IPS-NIHi11 (cell line): ENCODE measurements at regions not wholly inside any gene's neighbourhood (a gene's known extent, or its start where the extent isn't known, plus 50 kb on each side); places are given as distances from the start of the nearest gene placed in this dataset.
A peak's percentile ranks its signal among the peaks of the same experiment; 100 is the strongest.
"Not testable (repeated sequence)": the region's sequence is repeated elsewhere in the genome, so short reads cannot be mapped to it uniquely, and the experiment has no call there.

ENCODE experiments used
- DNase-seq: peaks from one replicate; pipeline ENCODE4 v3.0.0; 2012; ENCODE audit warnings: mixed read lengths, low spot score

DNA sequence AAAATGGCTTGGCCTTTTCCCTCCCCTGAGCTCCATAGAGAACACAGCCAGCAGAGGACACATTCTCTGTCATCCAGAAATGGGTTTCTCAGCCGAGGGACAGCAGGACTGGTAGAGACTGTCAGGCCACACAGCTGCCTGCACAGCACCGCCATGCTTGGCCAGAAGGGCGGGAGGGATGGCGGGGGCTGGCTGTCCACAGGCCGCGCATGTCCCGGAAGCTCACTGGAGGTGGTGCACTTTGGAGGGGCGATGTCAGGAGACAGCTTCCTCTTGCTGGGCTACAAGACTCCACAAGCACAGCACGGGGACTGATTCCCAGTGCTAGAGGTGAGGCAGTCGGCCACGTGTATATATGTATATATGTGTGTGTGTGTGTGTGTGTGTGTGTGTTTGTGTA is 125.3 kb downstream of the GOLGA6L4 start:
- DNase-seq: not testable (repeated sequence)

DNA sequence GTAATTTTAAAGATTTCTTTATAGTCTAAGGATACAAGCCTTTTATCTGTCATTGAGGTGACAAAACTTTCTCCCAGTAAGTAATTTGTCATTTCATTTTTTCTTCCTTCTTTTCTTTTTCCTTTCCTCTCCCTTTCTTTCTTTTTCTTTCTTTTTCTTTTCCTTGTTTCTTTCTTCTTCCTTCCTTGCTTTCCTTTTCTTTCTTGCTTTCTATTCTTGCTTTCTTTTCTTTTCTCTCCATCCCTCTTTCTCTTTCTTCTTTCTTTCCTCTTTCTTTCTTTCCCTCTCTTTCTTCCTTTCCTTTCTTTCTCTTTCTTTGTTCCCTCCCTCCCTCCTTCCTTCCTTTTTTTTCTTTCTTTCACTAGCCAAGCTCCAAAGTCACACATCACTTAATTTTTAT is 148.8 kb downstream of the GOLGA6L4 start:
- not testable (repeated sequence) for DNase-seq

DNA sequence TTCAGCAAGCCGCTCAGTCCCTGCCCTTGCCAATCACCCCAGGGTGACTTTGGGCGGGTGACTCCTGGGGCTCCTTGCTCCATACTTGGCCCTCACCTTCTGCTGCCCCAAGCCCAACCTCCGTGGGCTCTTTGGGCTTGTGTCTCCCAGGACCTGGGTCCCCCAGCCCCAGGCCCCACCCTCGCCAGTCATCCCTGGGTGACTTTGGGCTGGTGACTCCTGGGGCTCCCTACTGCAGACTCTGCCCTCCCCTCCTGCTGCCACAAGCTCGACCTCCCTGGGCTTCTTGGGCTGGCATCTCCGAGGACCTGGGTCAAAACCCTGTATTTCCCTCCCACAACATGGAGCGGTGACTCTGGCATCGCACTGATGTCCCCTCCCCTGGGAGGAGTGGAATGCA is 151.5 kb downstream of the GOLGA6L4 start:
- no peak for DNase-seq

DNA sequence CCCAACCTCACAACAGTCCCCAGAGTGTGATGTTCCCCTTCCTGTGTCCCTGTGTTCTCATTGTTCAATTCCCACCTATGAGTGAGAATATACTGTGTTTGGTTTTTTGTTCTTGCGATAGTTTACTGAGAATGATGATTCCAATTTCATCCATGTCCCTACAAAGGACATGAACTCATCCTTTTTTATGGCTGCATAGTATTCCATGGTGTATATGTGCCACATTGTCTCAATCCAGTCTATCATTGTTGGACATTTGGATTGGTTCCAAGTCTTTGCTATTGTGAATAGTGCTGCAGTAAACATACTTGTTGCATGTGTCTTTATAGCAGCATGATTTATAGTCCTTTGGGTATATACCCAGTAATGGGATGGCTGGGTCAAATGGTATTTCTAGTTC is 152.6 kb downstream of the GOLGA6L4 start:
- DNase-seq: not testable (repeated sequence)

DNA sequence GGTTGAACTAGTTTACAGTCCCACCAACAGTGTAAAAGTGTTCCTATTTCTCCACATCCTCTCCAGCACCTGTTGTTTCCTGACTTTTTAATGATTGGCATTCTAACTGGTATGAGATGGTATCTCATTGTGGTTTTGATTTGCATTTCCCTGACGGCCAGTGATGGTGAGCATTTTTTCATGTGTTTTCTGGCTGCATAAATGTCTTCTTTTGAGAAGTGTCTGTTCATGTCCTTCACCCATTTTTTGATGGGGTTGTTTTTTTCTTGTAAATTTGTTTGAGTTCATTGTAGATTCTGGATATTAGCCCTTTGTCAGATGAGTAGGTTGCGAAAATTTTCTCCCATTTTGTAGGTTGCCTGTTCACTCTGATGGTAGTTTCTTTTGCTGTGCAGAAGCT is 153.1 kb downstream of the GOLGA6L4 start:
- DNase-seq: not testable (repeated sequence)

DNA sequence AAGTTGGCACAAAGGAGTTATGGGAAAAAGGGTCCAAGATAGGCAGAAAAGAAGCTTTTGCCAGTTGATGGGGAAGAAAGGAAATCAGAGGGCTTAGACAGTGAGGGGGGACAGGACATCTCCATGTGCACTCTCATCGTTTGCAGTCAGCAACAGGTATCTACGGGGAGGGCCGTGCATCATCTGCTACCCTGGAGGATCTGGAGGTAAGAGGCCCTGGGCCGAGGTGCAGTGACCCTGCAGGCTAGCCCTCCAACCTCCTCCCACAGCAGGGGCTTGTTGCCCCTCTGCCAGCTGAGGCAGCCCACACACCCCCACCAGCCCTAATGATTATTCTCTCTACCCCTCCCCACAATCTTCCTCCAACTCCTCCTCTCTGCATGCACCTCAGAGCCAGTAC is 154.8 kb downstream of the GOLGA6L4 start:
- not testable (repeated sequence) for DNase-seq

DNA sequence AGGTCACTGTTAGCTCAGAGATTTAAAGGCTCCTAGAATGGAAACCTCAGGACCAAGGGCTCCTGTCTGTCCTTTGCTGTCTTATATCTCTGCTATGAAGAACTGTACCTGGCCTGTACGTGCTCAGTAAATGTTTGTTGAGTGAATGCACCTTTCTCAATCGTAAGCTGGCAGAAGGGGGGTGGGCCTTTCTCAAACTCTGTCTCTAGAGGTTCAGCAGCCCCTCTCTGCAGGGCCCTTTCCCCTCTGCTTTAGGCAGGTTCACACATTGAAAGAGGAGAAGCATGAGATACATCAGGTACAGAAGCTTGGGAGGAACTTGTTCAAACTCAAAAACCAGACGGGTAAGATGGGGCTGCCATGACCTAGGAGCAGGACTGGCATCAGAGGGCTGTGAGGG is 155.6 kb downstream of the GOLGA6L4 start:
- DNase-seq: no peak

DNA sequence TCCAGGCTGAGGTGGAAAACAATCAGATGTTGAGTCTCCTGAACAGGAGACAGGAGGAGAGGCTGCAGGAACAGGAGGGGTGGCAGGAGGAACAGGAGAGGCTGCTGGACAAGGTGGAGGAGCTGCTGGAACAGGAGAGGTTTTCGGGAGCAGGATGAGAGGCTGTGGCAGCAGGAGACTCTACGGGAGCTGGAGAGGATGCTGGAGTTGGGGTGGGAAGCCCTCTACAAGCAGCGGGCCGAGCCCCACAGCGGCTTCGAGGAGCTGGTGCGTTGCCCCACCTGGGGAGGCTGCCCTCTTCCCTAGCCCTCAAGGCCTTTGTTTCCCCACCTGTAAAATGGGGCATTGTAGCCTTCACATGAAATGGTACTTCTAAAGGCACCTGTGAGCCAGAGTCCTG is 156.4 kb downstream of the GOLGA6L4 start:
- not testable (repeated sequence) for DNase-seq

DNA sequence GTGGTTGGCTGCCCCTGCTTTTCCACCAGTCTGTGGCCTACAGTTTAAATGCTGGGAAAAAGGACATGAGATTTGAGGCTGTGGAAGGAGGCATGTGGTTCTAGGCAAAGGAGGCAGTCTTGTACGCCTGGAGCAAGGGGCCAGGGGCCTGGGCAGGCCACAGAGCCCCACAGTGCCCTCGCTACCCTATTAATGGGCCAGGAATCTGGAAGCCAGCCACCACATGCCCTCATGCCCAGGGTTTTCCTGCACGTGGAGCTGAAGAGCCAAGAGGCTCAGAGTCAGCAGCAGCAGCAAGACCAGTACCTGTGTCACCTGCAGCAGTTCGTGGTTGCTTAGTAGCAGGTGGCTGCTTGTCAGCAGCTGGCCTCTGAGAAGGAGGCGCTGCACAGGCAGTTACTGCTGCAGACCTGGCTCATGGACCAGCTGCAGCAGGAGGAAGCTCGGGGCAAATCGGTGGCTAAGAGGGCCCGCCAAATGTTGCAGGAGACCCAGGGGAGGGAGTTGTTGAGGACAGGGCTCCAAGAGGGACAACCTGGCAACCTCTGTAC is 157.9 kb downstream of the GOLGA6L4 start:
- not testable (repeated sequence) for DNase-seq

DNA sequence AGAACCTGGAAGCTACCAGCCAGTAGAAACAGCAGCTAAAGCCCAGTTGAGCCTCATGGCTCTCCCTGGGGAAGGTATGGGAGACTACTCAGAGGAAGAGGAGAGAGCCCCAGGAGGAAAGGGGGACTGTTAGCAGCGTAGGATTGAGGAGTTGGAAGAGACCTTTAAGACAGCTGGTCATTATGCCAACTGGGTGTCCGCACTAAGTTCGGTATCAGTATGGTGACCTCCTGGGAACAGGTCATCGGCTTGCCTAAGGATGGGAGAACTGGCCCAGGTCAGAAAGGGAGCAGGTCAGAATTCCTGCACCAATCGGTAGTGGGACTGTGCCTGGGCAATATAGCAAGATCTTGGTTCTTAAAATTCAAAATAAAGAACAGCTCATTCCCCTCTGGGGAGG is 158.4 kb downstream of the GOLGA6L4 start:
- not testable (repeated sequence) for DNase-seq

DNA sequence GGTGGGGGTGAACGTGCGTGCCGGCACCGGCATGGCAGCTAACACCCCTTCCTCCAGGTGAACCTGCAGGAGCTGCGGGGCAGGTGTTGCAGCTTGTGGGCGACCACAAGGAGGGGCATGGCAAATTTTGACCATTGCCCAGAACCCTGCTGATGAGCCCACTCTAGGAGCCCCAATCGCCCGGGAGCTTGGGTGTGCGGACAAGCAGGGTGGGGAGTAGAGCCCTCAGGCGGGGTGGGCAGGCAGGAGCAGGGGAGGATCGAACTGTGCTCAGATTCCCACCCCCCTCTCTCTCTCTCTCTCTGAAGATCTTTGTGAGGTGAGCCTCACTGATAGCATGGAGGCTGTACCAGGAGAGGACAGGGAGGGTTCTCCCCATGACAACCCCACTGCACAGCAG is 159.8 kb downstream of the GOLGA6L4 start:
- DNase-seq: not testable (repeated sequence)

DNA sequence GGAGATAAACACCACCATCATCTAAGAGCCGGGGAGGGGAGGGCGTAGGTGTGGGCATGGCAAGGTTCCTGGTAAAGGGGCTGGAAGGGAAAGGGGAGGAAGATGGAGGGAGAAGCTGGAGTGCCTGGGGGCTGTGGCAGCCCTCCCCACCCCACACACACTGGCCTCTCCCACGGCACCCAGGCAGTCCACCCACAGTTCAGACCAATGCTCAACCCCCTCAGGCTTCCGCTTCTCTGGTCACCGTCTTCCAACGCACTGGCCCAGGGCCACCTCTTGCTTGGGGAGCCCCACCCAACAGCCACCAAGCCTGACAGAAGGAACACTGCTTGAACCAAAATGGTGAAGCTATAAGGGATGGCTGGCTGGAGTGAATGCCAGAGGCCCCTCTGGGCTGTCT is 160.3 kb downstream of the GOLGA6L4 start:
- DNase-seq: not testable (repeated sequence)

DNA sequence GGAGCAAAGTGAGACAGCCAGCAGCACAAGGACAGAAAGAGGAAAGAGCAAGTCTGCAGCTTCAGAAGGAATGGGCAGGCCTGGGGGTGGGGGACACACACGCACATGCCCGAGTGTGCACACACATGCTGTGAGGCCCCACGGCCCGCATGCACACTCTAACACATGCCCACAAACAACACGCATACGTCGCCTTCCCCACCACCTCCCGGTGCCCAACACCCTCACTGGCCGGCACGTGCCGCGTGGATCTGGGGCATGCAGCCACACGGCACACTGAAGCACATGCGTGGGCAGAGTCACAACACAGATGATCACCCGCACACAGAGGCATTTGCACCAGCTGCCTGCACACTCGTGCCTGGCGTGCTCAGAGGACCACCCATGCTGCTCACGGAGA is 161.5 kb downstream of the GOLGA6L4 start:
- DNase-seq: not testable (repeated sequence)

DNA sequence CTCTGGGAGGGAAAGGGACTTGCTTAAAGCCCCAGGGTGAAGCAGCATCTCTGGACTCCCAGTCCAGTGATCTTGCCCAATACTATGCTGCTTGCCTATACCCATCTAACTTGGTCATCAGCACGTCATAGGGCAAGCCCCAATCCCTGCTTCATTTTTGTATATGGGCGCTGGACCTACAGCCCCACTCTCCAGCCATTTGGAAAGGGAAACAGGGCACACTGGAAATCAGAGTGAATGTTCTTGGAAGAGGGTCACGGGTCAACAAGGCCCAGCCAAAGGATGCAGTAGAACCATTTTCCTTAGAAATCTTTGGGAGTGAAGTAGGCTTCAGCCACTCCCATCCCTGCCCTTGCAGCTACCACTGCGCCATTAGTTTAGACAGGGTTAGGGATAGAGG is 162.5 kb downstream of the GOLGA6L4 start:
- DNase-seq: not testable (repeated sequence)

DNA sequence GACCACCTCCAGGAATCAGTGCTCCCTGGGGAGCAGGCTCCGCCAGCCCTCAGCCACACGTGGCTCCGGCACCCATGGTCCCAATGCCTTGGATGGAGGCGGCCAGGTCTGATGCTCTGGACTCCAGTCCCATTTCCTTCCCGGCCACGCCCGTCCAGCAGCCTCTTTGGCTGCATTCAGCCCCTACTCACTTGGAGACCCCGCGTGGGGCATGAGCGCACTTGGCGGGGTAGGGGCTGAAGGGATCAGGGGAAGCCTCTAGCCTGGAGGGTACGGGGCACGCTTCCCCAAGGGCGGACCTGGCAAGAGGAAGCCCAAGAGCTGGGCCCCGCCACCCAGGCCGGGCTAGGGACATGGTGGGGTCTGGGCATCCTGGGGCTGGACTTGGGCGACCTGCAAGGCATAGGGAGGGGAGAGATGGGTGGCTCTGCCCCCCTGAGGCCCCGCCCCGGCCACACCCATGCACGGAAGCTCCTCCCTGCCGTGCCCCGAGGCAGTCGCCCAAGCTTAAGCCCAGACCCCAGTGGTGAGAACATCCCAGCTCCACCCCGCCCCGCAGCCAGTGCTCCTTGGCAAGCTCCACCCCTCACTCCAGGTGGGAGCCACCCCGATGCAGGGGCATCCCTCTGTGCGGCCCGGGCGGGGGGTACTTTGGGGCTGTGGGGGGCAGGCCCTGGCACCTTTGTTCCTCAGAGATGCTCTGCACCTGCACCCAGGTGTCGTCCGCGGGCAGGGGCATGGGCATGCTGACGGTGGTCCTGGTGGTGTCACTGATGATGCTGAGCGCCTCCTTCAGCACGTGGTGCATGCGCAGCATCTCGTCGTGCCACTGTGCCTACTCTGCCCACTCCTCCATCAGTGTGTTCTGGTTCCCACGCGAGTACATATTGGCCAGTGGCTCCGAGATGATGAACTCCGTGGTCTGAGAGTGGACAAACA is 163.5 kb downstream of the GOLGA6L4 start:
- peak; percentile 45 for DNase-seq

DNA sequence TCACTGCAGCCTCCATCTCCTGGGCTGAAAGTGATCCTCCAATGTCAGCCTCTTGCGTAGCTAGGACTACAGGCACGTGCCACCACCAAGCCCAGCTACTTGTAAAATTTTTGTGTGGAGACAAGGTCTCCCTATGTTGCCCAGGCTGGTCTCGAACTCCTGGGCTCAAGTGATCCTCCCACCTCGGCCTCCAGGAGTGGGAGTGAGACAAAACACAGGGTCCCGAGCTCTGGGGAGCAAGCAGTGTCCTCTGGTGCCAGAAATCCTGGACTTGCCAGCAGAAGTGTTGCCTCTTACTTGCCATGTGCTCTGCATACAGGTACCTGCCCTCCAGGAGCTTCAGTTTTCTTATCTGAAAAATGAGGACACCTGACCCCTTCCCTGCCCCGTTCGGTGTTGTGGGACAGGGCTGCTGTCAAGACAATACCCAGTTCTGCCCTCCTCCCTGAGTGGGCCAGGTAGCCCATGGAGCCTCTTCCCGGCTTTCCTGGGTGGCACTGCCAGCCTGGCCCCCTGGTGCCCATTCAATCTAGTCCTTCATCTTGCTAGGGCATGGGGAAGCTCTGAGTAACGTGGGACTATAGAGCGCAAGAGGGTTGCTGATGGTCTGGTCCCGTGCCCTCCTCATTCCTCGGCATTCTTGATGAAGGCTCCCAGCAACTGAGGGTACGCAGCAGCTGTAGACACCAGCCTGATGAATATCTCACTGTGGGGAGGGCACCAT is 164.6 kb downstream of the GOLGA6L4 start:
- no peak for DNase-seq

DNA sequence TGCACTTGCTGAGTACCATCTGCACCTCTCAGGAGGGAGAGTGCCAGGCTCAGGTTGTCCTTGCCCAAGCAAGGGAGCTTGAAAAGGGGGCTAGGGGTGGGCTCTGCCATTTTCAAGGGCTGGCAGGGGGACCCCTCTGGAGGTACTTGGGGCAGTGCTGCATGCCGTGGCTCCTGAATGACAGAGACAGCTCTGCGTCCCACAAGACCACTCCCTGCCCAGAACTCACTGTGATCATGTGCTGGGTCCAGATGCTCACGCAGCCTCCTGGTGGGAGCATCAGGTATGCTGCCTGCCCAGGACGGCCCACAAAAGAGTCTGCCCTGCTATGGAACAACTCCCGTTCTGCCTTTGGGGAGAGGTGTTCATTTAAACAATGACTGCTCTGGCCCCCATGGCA is 165.2 kb downstream of the GOLGA6L4 start:
- no peak for DNase-seq

DNA sequence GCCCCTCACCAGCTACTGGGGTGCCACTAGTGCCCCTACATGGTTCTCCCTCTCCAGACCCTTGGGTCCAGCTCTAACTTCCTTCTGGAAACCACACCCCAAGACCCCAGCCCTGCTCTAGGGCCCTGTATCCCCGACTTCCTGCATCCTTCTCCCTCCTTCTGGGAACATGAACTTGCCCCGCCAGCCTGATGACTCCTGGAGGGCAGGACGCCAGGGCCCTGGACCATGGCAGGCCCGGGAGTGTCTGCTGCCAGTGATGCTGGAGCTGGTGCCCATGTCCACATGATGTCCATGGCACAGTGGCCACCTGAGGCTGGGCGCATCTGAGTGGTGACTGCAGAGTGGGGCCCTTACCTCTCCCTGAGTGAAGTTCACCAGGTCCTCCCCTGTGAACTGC is 165.9 kb downstream of the GOLGA6L4 start:
- DNase-seq: not testable (repeated sequence)

DNA sequence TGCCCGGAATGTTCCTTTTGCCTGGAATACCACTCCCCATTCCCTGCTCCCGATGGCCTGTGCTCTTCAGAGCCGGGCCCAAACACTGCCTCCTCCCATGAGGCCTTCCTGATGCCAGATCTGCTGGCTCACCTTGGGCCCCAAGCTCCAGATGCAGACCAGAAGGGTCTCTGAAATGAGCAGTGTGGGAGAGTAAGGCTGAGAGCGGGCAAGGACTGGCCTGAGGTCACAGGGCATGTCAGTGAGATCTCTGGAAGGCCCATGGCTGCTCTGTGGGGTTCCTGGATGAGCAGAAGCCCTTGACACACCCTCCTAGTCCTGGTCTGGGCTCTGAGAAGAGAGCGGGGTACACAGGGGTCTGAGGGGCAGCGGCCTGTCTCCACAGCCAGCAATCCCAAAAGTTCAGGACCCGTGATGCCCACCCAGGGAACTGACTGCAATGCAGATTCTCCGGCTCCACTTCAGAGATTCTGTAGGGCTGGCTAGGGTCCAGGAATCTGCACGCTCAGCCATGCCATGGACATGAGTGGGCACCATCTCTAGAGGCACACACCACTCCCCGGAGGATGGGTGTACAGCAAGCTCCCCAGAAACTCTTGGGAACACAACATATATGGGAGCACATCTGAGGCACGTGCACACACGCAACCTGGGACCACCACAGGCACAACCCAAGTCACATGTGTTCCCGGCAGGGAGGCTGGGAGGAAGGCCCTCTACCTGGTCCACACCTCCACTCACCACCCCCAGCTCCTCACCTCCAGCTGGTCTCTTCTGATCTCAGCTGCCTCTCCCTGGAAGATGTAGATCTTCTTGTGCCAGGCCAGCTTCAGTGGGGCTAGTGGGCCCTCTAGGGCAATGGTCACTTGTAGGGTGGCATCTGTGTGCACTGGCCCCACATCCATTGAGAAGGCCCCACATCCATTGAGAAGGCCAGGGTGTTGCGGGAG is 166.6 kb downstream of the GOLGA6L4 start:
- not testable (repeated sequence) for DNase-seq

DNA sequence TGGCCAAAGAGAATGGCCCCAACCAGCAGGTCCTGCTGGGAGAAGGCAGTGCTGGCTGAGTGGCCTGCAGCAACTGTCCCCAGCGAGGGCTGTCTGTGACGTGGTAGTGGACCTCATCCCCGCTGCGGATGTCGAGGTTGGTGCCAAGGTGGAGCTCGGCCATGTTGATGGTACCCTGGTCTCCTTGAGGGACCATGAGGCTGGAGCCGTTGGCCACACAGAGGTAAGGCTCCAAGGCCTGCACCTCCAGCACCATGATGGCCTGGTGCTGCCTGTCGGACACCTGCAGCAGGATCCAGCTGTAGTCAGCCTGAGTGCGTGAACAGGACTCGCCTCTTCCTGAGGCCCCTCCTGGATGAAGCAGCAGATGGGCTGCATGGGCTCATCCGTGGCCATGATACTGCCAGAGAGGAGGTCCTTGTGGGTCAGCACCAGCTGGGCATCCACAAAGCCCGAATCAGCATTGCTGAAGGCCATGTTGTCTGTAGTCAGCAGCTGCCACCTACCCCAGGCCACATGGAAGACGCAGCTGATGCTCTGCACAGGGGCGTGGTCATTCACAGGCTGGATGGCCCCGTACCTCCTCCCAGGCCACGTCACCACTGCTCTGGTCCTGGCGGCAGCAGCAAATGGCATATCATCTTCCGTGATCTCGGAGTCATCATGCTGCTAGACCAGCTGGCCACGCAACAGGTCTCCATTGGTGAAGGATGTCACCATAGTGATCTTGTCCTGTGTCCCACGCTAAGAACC is 167.5 kb downstream of the GOLGA6L4 start:
- DNase-seq: no peak

DNA sequence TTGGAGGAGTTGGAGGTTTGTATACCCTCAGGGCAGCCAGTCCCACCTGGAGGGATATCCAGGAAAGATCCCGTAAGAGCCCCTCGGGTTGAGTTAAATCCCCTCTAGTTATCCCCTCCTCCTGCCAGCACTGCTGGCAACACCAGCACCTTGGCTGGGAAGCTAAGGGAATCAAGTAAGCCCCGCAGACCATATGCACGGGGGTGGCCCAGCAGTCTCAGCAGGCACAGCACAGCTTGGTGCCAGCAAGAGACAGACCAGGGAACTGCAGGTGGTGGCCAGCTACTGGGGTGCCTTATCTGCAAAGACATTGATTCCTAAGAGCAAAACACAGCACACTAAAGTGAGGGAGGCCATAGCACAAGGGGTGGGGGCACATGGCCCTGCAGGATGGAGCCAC is 173.8 kb downstream of the GOLGA6L4 start:
- not testable (repeated sequence) for DNase-seq
